IMR-90 (cell line): ENCODE measurements at regions not wholly inside any gene's neighbourhood (a gene's known extent, or its start where the extent isn't known, plus 50 kb on each side); places are given as distances from the start of the nearest gene placed in this dataset.

Source experiments
- ATAC-seq: fragments of 200-7000 bp; cut with Tn5 transposase; 2 replicates; pipeline ENCODE4 v1.9.1; 2020; ENCODE audit warnings: low read depth, mild to moderate bottlenecking, moderate library complexity
- BruUV-seq: library from RNA; stranded (reverse); fragments of 400-500 nt; replicated peaks from 2 replicates; lab custom pipeline; 2021; lab: Mats Ljungman, UMichigan
- CTCF ChIA-PET: fragments of 300-600 bp; formaldehyde crosslinking; extraction: SDS; loops from one replicate; lab custom pipeline; 2021; ENCODE audit warnings: antibody characterized with exemption; lab: Yijun Ruan, JAX
- POLR2A ChIA-PET: fragments of 300-600 bp; sonication (Branson Sonifier 250); formaldehyde crosslinking; loops from one replicate; lab custom pipeline; 2022; ENCODE audit warnings: antibody characterized with exemption; ENCODE audit not compliant: unreplicated experiment; lab: Charles Lee
- DNase-seq: peaks from one replicate; pipeline ENCODE4 v3.0.0; 2013
- H2AFZ ChIP-seq: replicated peaks from 2 replicates; pipeline ENCODE3; 2013; ENCODE audit warnings: low read length, mild to moderate bottlenecking; ENCODE audit not compliant: poor library complexity
- H2AK5ac ChIP-seq: 2 replicates; pipeline ENCODE4 v1.6.1; 2013; ENCODE audit warnings: low read depth, low read length, inconsistent platforms
- H2AK9ac ChIP-seq: replicated peaks from 2 replicates; pipeline ENCODE3; 2013; ENCODE audit warnings: mild to moderate bottlenecking, low read depth, low read length, moderate library complexity; ENCODE audit not compliant: poor library complexity
- H2BK120ac ChIP-seq: 2 replicates; pipeline ENCODE4 v1.6.1; 2013; ENCODE audit warnings: low read depth, low read length, inconsistent platforms
- H2BK15ac ChIP-seq: 3 replicates; pipeline ENCODE4 v1.6.1; 2013; ENCODE audit warnings: low read depth, low read length, inconsistent platforms
- H2BK20ac ChIP-seq: 2 replicates; pipeline ENCODE4 v1.6.1; 2013; ENCODE audit warnings: low read depth, mild to moderate bottlenecking, inconsistent platforms, low read length, moderate library complexity
- H2BK5ac ChIP-seq: 2 replicates; pipeline ENCODE4 v1.6.1; 2013; ENCODE audit warnings: mild to moderate bottlenecking, low read depth, low read length, inconsistent platforms; ENCODE audit not compliant: poor library complexity, severe bottlenecking
- H3K14ac ChIP-seq: replicated peaks from 2 replicates; pipeline ENCODE4 v1.6.1; 2013; ENCODE audit warnings: low read depth, low read length, inconsistent platforms
- H3K18ac ChIP-seq: 2 replicates; pipeline ENCODE4 v1.6.1; 2013; ENCODE audit warnings: low read depth, low read length, control low read depth
- H3K23ac ChIP-seq: 2 replicates; pipeline ENCODE4 v1.6.1; 2013; ENCODE audit warnings: low read depth, low read length, inconsistent platforms
- H3K27ac ChIP-seq: 2 replicates; pipeline ENCODE4 v1.5.1; 2013; ENCODE audit warnings: mild to moderate bottlenecking, control low read depth, low read length; ENCODE audit not compliant: insufficient read depth
- H3K27me3 ChIP-seq: 2 replicates; pipeline ENCODE4 v1.6.1; 2013; ENCODE audit warnings: low read length; ENCODE audit not compliant: control insufficient read depth, insufficient read depth
- H3K36me3 ChIP-seq: 2 replicates; pipeline ENCODE4 v1.6.1; 2013; ENCODE audit warnings: low read length, mixed read lengths; ENCODE audit not compliant: control insufficient read depth, insufficient read depth
- H3K4ac ChIP-seq: 2 replicates; pipeline ENCODE4 v1.6.1; 2013; ENCODE audit warnings: low read depth, low read length, inconsistent platforms
- H3K4me1 ChIP-seq: 2 replicates; pipeline ENCODE4 v1.6.1; 2013; ENCODE audit warnings: low read length, mixed read lengths; ENCODE audit not compliant: control insufficient read depth, insufficient read depth
- H3K4me2 ChIP-seq: 2 replicates; pipeline ENCODE4 v1.6.1; 2013; ENCODE audit warnings: low read depth, mild to moderate bottlenecking, control low read depth, low read length, moderate library complexity
- H3K4me3 ChIP-seq: 2 replicates; pipeline ENCODE4 v1.5.1; 2013; ENCODE audit warnings: low read depth, mild to moderate bottlenecking, control low read depth, low read length, moderate library complexity; ENCODE audit not compliant: insufficient read depth
- H3K56ac ChIP-seq: 2 replicates; pipeline ENCODE4 v1.6.1; 2013; ENCODE audit warnings: low read length, inconsistent platforms; ENCODE audit not compliant: insufficient read depth; ENCODE audit errors: extremely low read depth
- H3K79me1 ChIP-seq, 2 experiments: 2 replicates each; pipeline ENCODE4 v1.6.1; 2013; ENCODE audit warnings: low read length in 2 of 2, inconsistent platforms in 1 of 2, low read depth in 1 of 2
- H3K9ac ChIP-seq: 2 replicates; pipeline ENCODE4 v1.6.1; 2013; ENCODE audit warnings: low read depth, low read length, control low read depth
- H3K9me1 ChIP-seq: 2 replicates; pipeline ENCODE4 v1.6.1; 2013; ENCODE audit warnings: low read length, inconsistent platforms; ENCODE audit not compliant: insufficient read depth
- H3K9me3 ChIP-seq: 2 replicates; pipeline ENCODE4 v1.6.1; 2013; ENCODE audit warnings: low read length; ENCODE audit not compliant: control insufficient read depth, insufficient read depth
- H4K20me1 ChIP-seq: 2 replicates; pipeline ENCODE4 v1.6.1; 2013; ENCODE audit warnings: low read length, inconsistent platforms; ENCODE audit not compliant: insufficient read depth
- H4K5ac ChIP-seq: 2 replicates; pipeline ENCODE4 v1.6.1; 2013; ENCODE audit warnings: mild to moderate bottlenecking, low read depth, low read length, control low read depth
- H4K8ac ChIP-seq, 2 experiments: 2 replicates each; pipeline ENCODE4 v1.6.1; 2013; ENCODE audit warnings: low read depth in 2 of 2, low read length in 2 of 2, control low read depth in 1 of 2, inconsistent platforms in 1 of 2
- H4K91ac ChIP-seq: 2 replicates; pipeline ENCODE4 v1.6.1; 2013; ENCODE audit warnings: low read depth, low read length, inconsistent platforms; ENCODE audit not compliant: insufficient read depth
- BHLHE40 ChIP-seq: fragments of 150-350 bp; IDR thresholded peaks from 2 replicates; pipeline ENCODE4 v1.6.1; 2016; ENCODE audit warnings: mild to moderate bottlenecking, low read depth, low read length
- CEBPB ChIP-seq: IDR thresholded peaks from 2 replicates; pipeline ENCODE4 v1.6.1; 2012; ENCODE audit warnings: low read depth, low read length, improper control_type of control experiment
- MXI1 ChIP-seq: IDR thresholded peaks from 2 replicates; pipeline ENCODE4 v1.6.1; 2012; ENCODE audit warnings: low read depth, mild to moderate bottlenecking, low read length, moderate library complexity, borderline replicate concordance
- NFE2L2 ChIP-seq: fragments of 150-350 bp; IDR thresholded peaks from 2 replicates; pipeline ENCODE4 v1.6.1; 2016; ENCODE audit warnings: low read depth, mild to moderate bottlenecking, low read length
- RAD21 ChIP-seq: IDR thresholded peaks from 2 replicates; pipeline ENCODE4 v1.6.1; 2012; ENCODE audit warnings: low read length, improper control_type of control experiment
- RFX5 ChIP-seq: IDR thresholded peaks from 2 replicates; pipeline ENCODE4 v1.8.0; 2012; ENCODE audit warnings: low read depth, mild to moderate bottlenecking, low read length, moderate library complexity
- SMC3 ChIP-seq: fragments of 150-350 bp; IDR thresholded peaks from 2 replicates; pipeline ENCODE4 v1.6.1; 2016; ENCODE audit warnings: low read depth, mild to moderate bottlenecking, antibody characterized with exemption, low read length, moderate library complexity
- WGBS, 2 experiments: methylation state at CpG; one replicate each; pipeline versions ENCODE4 v1.1.5 to v1.1.7; 2013; ENCODE audit warnings: missing lambda C conversion rate in 2 of 2; ENCODE audit not compliant: insufficient read length in 1 of 2; ENCODE audit errors: extremely low coverage in 2 of 2; 5-methylcytosine and 5-hydroxymethylcytosine counted together
- dilution Hi-C: fragments of 300-500 bp; cut with HindIII; formaldehyde crosslinking; loops from one replicate; pipeline ENCODE4 v1.14.3; 2018; ENCODE audit warnings: low sequenced_read_pairs; ENCODE audit not compliant: unreplicated experiment
- in situ Hi-C: fragments of 300-500 bp; cut with MboI; formaldehyde crosslinking; loops from 3 replicates; pipeline ENCODE4 v1.14.3; 2019; ENCODE audit warnings: low sequenced_read_pairs, inconsistent platforms, mixed read lengths
- intact Hi-C: fragments of 100-400 bp; cut with micrococcal nuclease; formaldehyde crosslinking; loops from 2 replicates; pipeline ENCODE4 v1.10.0; 2022
- TF ChIP-seq, protein P1 (sequence below): fragments of 150-350 bp; IDR thresholded peaks from 2 replicates; pipeline ENCODE4 v1.6.1; 2016; ENCODE audit warnings: low read depth, mild to moderate bottlenecking, low read length, moderate library complexity, borderline replicate concordance

GRCh38 chr2:211237586-211238275 is 681.3 kb downstream of the CPS1 start:
- H3K4ac ChIP-seq: no peak overlapping the region
- H3K9me3 ChIP-seq: peaks cover 7% of the 10 kb centered on the region; the same call in 1 of the 2 replicates
- no peak overlapping the region for H3K4me2 ChIP-seq
- no peak overlapping the region for H2BK5ac ChIP-seq
- H3K36me3 ChIP-seq: no peaks in the 10 kb centered on the region
- ChIA-PET CTCF (no interaction called here), POLR2A (no interaction called here)
- no peaks in the 10 kb centered on the region for H3K27me3 ChIP-seq
- H4K20me1 ChIP-seq: no peaks in the 10 kb centered on the region
- H4K8ac ChIP-seq: no peak overlapping the region
- TF ChIP-seq SMC3 (no peak), MXI1 (no peak), RFX5 (no peak), BHLHE40 (no peak), CEBPB (no peak), RAD21 (no peak), NFE2L2 (no peak)
- TF ChIP-seq, protein P1, sequence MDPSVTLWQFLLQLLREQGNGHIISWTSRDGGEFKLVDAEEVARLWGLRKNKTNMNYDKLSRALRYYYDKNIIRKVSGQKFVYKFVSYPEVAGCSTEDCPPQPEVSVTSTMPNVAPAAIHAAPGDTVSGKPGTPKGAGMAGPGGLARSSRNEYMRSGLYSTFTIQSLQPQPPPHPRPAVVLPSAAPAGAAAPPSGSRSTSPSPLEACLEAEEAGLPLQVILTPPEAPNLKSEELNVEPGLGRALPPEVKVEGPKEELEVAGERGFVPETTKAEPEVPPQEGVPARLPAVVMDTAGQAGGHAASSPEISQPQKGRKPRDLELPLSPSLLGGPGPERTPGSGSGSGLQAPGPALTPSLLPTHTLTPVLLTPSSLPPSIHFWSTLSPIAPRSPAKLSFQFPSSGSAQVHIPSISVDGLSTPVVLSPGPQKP: no peak
- dilution Hi-C loops: no loop called here
- no peak overlapping the region for H3K4me3 ChIP-seq
- H4K91ac ChIP-seq: no peak overlapping the region
- no peak overlapping the region for H3K56ac ChIP-seq
- H3K27ac ChIP-seq: no peak overlapping the region
- H3K9ac ChIP-seq: no peak overlapping the region
- no TSS peak for BruUV-seq
- H2AK9ac ChIP-seq: no peak overlapping the region
- H3K23ac ChIP-seq: no peak overlapping the region
- no peak for ATAC-seq
- no peaks in the 10 kb centered on the region for H3K4me1 ChIP-seq
- no peak overlapping the region for H2AK5ac ChIP-seq
- H3K79me1 ChIP-seq: no peaks in the 10 kb centered on the region
- intact Hi-C loops: no loop called here
- no CpG with 5 or more reads among the region's 4 CpGs for WGBS, 2 experiments
- H3K9me1 ChIP-seq: no peaks in the 10 kb centered on the region
- in situ Hi-C loops: no loop called here
- H3K14ac ChIP-seq: no peak overlapping the region
- H2BK15ac ChIP-seq: no peak overlapping the region
- H2AFZ ChIP-seq: no peak overlapping the region
- no peak overlapping the region for H2BK20ac ChIP-seq
- no peak overlapping the region for H3K18ac ChIP-seq
- H4K5ac ChIP-seq: no peak overlapping the region
- no peak for DNase-seq
- H2BK120ac ChIP-seq: no peak overlapping the region
